Islet precursor cell (in vitro differentiated cells): ENCODE measurements at regions not wholly inside any gene's neighbourhood (a gene's known extent, or its start where the extent isn't known, plus 50 kb on each side); places are given as distances from the start of the nearest gene placed in this dataset.
"Not testable (repeated sequence)": the region's sequence is repeated elsewhere in the genome, so short reads cannot be mapped to it uniquely, and the experiment has no call there.

ENCODE experiments used
- DNase-seq: peaks from one replicate; pipeline ENCODE4 v3.0.0-alpha.2; 2018

DNA sequence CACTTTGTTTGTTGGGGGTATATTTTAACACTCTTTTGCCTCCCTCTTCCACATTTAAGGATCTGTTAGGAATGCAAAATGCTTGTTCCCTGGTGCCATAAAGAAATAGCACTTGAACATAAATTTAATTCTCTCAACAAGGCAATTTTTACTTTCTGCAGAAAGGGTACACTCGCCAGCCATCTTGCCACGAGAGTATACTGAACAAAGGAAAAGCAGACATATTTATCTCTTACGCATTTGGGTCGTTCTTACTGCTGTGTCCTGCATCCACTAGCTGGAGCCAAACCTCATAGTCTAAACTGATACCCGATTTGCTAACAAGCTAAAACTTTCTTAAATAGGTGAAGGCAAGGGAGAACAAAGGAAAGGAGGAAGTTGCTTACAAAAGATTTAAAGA, 129.5 kb downstream of the B3GNT2 start:
- no peak for DNase-seq

DNA sequence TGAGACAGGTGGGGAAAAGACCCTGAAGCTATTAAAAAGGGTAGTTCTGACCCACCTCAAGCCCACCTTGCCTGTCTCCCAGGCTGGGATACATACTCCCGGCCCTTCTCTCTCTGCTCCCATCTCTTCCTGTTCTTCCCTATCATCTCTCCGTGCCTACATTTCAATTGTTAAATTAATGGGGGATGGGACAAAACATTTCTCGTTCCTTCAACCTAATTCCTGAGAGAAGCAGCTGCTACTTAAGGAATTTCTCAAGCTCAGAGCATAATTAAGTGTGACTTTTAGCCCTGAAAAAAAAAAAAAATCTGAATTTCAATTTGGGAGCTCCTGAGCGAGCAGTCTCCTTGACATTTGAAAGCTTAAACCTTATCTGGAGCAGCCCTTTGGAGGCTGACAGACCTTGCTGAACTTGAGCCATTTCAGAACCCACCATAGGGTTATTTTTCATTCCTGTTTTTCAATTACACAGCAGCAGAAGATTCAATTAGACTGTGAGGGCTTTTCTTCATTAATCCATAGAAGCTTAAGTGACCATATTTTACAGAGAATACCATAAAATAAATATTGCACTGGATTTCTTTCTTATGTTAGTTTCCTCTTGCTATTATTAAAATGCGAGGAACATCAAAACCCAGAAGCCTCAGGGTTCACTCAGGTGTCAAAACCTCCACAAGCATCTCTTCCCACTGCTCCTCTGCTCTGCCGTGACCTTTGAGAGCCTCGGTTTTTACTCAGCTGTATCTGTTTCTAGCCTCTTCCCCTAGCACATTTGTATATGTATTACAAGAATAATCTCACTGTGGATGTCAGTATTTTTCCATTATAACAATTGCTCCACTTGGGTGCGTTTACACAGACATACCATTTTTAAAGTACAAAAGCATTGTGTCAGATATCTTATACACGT, 125.7 kb downstream of the B3GNT2 start:
- no peak for DNase-seq

DNA sequence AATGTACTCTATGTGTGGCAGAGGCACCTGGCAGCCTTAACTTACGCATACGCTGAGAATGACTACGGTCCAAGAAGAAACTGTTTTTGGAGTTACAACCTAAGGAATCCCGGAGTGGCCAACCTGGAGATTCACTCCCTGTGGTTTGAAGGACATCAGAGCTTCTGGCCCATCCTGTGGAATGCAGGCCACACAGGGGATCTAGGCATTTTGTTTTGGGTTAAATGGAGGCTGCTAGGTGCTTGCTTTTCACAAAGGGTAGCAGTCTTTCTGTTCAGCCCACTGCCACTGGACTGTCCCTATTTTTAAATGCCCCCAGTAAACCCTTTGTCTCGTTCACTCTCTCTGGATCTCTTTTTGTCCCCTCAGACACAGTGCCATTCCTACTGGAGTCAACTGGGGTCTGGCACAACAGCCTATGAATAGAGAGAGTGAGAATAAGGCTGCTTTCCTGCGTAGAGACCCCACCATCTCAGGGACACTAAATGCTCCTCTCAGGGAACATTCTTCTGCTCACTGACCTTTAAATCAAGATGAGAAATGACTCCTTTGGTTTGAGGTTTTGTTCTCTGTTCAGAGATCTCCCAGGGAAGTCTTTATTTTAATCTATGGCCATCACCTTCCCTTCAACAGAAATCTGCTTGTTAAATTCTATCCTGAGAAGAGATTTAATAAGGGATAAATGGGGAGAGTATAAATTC, 124.9 kb downstream of the B3GNT2 start:
- DNase-seq = no peak

DNA sequence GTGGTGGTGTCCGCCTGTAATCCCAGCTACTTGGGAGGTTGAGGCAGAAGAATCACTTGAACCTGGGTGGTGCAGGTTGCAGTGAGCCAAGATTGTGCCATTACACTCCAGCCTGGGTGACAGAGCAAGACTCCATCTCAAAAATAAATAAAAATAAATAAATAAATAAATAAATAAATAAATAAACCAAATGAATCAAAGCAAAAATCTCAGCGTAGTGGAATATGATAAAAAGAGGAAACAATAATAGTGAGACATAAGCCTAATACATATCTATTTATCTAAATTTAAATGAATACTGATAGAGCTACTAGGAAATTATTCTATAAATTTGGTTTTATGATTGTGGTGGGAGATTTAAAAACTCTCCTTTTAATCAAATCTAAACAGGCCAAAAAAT, 124.2 kb downstream of the B3GNT2 start:
- DNase-seq = not testable (repeated sequence)

DNA sequence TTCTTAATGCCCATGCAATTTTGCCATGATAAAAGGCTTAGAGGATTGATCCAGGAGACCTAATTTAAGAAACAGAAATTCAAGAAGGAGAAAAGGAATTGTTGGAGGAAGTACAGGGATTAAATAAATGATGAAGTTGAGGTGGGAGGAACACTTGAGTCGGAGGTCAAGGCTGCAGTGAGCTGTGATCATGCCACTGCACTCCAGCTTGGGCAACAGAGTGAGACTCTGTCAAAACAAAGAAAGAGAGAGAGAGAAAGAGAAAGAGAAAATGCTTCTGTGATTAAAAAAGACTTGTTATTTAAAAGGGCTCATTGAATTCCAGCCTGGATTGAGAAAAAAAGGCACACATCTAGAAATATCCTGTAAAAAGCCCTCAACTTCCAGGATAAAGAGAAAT, 123.2 kb downstream of the B3GNT2 start:
- DNase-seq = no peak

- DNase-seq = no peak
Observed at GRCh38 chr2:62315476-62315875, 119.6 kb downstream of the B3GNT2 start.

GRCh38 chr2:62314291-62314690, 118.4 kb downstream of the B3GNT2 start:
- no peak for DNase-seq

DNA sequence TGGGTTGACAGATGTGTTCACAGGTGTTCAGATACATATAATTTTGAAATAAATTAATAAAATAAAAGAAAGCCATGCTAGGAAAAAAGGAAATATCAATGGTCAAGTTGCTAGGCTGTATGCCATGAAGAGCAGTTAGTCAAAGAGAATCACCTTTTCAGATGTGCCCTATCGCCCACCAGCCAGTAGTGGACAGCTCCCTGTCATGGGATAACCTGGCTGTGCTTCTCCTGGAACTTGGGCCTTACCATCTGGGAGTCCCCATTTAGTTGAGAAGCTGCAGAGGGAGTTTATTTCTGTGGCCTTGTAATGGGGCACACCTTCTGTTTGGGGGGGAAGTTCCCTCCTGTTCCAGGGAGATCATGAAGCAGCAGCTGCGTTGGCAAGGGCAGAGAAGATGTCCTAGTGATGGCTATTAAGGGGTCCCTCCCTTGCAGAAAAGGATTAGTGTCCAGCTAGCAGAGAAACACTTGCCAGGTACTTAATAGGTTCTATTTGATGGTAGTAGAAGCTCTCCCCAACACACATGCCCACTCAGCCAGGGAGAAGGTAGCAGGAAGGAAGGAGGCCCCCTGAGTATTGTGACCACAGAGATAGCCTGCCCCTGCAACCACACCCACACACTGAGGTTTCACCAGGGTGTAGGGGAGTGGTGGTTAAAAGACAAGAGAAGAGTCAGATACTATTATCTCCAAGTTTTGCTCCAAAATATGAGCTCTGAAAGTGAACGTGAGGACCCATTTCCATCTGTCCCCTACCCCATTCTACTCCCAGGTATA, 117.7 kb downstream of the B3GNT2 start:
- no peak for DNase-seq

DNA sequence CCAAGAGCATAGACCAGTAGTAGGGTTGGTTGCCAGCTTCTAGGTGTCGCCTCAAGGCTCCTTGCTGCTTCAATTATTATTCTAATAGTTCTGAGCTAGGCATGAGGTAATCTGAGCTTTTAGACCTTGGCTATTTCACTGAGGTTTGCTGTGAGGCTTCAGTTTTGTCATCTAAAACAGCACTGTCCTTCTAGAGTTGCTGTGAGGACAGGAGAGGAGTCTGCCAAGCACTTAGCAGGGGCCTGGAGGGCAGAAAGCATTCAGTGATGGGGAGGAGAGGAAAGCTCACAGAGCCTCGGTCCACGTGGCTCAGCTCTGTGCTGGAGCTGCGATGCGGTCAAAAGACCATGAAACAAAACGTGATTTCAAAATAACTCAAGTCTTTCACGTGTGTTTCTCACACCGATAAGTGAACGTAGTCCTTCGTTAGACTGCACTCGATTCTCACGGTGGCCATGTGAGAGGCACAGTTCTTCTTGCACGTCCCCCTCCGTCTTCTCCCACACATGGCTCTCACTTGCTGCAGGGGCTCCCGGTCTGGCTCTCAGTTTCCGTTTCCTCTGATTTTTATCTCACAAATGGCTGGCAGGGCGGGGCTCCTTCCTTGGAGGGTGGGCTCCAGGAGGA, 113.7 kb downstream of the B3GNT2 start:
- DNase-seq = peak; percentile 71

- no peak for DNase-seq
Observed at GRCh38 chr2:62309081-62309464, 113.2 kb downstream of the B3GNT2 start.

GRCh38 chr2:62307469-62308389, 111.8 kb downstream of the B3GNT2 start:
- no peak for DNase-seq

DNA sequence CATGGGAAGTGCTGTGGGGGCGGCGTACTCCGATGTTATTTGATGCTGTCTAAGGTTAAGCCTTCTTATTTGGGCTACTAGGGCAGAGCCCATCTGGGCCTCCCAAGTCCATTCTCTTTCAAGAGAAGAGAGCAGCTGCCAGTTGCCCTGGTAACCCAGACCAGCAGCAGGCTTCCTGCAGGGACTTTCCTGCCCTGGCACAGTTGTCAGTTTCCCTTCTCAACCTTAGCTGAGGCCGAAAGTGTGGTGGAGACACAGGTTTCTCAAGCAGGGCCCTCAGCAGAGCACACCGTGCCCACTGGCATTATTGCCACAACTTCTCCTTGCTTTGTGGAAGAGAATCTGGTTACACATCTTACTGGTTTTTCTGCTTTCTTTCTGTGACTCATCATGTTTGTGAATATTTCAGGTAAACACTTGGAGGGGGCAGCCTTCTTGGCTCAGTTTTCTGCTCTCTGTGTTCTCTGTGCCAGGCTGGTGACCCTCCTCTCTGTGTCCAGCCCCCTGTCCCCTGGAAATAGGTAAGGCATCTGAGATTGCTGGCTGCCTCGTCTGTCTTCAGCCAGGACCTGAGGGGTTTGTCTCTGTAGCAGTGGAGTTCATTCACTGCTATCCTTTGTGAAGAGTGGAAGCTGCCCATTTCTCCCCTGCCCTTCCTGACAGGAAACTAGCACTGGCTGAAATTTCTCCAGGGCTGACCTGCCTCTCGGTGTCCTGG, 111.0 kb downstream of the B3GNT2 start:
- DNase-seq = peak; percentile 70

- peak; percentile 66 for DNase-seq
Observed at GRCh38 chr2:62305421-62306176, 109.7 kb downstream of the B3GNT2 start.

DNA sequence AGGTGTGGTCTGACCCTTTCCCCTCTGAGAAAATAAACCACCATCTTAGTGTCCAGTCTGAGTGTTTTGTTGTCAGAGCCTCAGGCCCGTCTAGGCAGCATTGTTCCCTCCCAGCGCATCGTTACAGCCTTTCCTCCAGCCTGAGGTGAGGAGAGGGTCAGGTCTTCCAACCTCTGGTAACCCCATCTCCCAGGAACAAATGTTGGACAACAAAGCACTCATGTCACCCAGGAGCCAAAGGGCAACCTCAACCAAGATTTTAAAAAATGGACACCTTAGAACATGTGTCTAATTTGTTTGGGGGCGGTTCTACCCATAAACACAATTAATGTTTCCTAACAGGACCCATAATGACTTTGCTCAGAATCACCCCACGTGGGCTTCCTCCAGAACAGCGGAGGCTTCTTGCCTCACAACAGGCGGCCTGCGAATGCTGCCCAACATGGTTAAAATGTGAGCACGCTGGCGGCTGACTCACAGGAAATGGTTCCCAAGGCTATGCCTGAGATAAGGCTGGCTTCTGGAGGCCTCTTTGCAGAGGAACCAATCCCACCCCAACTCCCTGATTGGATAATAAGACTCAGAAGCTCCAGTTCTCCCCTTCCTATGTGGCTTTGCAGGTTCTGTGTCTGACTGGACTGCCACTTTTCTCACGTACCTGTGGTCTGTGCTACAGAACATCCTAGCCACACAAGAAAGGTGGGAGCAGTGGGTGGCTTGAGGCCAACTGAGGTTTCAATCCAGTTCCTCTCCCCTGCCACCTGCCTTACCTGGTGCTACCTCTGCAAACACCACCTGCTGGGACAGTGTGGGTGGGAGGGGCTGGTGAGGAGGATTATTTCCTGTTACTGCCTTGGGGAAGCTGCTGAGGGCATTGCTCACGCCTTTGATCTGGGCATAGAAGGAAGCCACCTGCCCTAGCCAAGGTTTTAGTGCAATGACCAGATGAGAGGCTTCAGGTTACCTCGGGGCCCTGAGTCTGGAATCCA, 108.8 kb downstream of the B3GNT2 start:
- DNase-seq = peak; percentile 92

DNA sequence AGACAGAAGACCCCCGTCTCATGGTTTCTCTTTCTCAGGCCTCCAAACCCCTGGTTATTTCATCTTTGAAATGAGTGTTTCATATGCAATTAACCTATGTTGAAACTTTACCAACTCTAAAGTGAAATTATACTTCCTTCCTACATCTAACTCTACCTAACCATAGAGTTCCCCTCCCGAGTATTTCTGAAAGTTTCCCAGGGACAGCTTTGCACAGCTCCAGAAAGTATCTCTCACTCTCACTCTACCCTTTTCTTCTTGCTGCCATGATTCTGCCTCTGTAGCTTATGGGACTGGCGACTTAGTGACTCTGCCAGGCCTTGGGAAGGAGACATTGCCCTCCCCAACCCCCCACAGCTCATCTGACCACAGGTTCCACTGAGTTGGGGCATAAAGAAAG, 107.9 kb downstream of the B3GNT2 start:
- DNase-seq = no peak

DNA sequence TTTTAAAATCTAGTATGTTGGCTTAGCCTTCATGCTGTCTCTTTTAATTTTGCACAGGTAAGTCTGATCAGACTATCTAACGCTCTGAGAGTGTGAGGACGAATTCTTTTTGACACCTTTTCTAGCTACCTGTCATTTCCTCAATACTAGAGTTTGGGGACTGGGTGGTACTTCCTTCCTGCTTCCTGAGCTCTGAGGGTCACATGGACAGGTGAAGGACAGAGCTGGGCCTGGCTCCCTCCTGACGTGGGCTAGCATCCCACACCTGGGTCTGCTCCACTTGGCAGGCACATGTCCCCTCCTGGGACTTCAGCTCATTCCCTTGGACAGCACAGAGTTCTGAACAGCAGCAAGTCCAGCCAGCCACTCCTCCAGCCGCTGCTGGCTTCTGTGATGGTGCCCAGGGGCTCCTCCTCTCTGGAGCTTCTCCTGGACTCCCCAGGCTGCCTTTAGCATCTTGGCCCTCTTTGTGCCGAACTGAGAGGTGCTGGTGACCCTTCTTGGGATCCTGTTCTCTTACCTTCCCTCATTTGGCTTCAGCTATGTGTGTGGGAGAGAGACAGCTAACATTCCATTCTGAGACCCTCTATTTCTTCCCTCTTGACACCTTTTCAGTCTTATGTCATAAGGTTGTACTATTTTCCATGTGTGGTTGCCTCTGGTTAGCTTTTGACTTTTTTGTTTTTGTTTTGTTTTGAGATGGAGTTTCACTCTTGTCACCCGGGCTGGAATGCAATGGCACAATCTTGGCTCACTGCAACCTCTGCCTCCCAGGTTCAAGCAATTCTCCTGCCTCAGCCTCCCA, 106.9 kb downstream of the B3GNT2 start:
- DNase-seq = no peak

DNA sequence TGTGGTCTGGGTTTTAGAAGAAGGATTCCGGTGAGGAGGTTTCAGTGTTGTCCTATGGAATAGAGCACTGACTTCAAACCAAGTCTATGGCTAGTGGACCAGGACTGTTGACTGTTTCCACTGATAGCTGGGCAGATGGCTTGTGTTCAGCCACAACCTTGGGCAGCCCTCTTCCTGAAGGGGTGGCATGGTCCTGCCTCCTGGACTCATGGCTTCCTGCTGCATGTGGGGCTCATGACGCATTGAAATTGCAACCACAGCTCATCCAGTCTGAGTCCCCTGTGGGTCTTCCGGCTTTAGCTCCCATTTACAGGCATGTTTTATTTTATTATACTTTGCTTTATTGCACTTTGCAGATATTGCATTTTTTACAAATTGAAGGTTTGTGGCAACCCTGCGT, 105.0 kb downstream of the B3GNT2 start:
- DNase-seq = no peak

- DNase-seq = no peak
Observed at GRCh38 chr2:62297624-62298010, 101.7 kb downstream of the B3GNT2 start.
